DND-41 (cell line): ENCODE measurements at regions not wholly inside any gene's neighbourhood (a gene's known extent, or its start where the extent isn't known, plus 50 kb on each side); places are given as distances from the start of the nearest gene placed in this dataset.

Source experiments
- EZH2 ChIP-seq: IDR thresholded peaks from 3 replicates; pipeline ENCODE4 v1.6.1; 2012; ENCODE audit warnings: borderline replicate concordance, low read depth, mild to moderate bottlenecking, moderate library complexity, low read length, inconsistent platforms; ENCODE audit not compliant: severe bottlenecking
- TF ChIP-seq, protein P1 (sequence below): IDR thresholded peaks from 2 replicates; pipeline ENCODE4 v1.5.1; 2012; ENCODE audit warnings: borderline replicate concordance, low read length, moderate library complexity, mild to moderate bottlenecking; ENCODE audit not compliant: poor library complexity, severe bottlenecking; ENCODE audit errors: extremely low read depth

DNA sequence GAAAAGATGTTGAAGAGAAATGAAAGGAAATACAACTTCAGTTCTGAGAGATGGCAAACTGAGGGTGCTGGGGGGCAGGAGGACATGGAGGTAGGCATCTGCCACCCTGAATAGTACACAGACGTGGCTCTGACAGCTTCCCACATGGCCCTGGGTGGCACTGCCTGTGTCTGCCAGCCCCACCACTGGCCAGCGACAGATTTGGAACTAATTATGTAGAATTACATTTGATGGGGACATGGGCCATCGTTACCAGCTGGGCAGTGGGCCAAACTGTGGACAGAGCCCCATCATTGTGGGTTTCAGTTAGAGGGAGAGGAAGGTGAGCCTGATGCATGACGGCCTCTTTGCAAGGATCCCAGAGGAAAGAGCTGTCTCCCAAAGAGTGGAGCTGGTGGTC lies 216.0 kb upstream of the HAAO start:
- TF ChIP-seq, protein P1, sequence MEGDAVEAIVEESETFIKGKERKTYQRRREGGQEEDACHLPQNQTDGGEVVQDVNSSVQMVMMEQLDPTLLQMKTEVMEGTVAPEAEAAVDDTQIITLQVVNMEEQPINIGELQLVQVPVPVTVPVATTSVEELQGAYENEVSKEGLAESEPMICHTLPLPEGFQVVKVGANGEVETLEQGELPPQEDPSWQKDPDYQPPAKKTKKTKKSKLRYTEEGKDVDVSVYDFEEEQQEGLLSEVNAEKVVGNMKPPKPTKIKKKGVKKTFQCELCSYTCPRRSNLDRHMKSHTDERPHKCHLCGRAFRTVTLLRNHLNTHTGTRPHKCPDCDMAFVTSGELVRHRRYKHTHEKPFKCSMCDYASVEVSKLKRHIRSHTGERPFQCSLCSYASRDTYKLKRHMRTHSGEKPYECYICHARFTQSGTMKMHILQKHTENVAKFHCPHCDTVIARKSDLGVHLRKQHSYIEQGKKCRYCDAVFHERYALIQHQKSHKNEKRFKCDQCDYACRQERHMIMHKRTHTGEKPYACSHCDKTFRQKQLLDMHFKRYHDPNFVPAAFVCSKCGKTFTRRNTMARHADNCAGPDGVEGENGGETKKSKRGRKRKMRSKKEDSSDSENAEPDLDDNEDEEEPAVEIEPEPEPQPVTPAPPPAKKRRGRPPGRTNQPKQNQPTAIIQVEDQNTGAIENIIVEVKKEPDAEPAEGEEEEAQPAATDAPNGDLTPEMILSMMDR = no peak
- no peak for TF ChIP-seq EZH2
